GM18909 (cell line): ENCODE measurements at regions not wholly inside any gene's neighbourhood (a gene's known extent, or its start where the extent isn't known, plus 50 kb on each side); places are given as distances from the start of the nearest gene placed in this dataset.

ENCODE experiments used
- ATAC-seq: cut with Tn5 transposase; IDR thresholded peaks from one replicate; pipeline ENCODE4 v1.9.1; 2021; ENCODE audit warnings: mild to moderate bottlenecking; ENCODE audit not compliant: unreplicated experiment, poor library complexity

DNA sequence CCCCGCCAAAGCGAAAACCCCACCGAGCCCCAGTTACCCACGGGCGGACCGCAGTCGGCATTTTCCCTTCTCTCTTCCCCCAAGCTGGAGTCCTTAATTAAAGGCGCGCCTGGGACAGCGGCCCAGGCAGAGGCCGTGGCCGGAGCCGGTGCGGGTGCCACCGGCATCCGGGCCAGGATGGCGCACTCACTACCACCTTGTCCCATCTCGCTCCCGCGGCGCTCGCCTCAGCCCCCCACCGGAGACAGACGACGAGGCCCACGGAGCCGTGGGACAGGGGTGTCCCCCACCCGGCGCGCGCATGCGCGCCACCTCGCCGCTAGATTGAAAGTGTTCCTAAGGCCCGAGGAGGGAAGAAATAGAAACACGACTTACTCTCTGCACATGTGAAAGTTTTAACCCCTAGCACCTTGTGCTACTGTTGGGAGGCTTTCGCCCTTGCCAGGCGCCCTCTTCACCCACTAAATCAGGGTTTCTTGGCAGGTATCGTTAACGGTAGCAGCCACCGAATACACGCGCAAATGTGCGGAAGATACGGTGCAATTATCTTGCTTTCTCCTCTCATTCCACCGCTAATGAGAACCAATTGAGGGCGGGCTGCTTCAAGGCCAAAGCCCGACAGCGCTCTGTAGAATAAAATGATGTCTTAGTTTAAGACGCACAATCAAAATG, 64.3 kb upstream of the CCDC160 start:
- no peak for ATAC-seq

DNA sequence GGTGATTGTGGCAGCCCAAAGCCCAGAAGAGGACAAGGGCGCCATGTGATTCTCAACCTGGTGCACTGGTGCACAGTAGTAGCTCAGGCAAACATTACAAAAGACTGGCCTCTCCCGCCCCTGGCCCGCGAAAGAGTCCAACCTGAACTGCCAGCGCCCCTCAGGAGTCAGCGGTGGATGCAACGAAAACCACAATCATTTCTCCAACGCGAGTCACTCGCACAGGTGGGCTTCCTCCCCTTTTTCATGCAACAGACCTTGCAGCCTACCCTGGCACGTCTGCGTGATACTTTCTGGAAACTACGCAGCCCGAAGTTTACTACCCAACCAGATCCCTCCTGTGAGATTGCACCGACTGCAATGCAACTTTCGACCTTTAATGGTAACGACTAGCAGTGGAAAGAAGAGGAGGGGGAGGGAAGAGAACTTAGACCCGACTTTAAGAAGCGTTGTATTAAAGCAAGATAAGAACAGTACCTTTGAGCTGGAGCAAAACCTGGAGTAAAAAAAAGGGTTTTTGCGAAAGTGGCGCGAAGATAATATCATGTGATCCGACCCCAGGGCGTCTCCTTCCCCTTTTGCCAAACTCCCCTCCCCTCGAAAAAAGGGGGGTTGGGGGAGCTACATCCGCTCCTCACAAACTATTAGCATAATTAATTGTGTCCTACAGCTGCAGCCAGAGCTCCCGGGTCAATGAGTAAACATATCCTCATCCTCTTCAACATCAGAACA, 63.3 kb upstream of the CCDC160 start:
- no peak for ATAC-seq

- ATAC-seq, result no peak
Observed at GRCh38 chrX:134174273-134174660, 62.7 kb upstream of the CCDC160 start.

- ATAC-seq, result no peak
Observed at GRCh38 chrX:134174859-134175258, 62.1 kb upstream of the CCDC160 start.

DNA sequence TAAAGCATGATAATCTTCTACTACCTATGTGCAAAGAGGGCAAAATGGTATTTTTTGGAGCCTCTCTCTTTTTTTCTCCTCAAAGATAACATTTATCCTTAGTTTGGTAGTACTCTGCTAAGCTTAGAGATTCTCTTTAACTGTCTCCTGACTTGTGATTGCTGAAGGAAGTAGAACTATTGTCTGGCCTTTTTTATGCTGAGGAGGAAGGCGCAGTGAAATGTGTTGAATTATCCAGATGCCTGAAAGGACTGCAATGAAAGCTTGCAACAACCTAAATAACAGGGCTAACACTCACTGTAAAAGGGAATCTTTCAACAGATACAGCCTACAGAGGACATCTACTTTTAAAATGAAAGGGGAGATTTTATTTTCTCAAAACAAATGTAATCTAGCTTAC, 59.5 kb upstream of the CCDC160 start:
- ATAC-seq, result no peak

DNA sequence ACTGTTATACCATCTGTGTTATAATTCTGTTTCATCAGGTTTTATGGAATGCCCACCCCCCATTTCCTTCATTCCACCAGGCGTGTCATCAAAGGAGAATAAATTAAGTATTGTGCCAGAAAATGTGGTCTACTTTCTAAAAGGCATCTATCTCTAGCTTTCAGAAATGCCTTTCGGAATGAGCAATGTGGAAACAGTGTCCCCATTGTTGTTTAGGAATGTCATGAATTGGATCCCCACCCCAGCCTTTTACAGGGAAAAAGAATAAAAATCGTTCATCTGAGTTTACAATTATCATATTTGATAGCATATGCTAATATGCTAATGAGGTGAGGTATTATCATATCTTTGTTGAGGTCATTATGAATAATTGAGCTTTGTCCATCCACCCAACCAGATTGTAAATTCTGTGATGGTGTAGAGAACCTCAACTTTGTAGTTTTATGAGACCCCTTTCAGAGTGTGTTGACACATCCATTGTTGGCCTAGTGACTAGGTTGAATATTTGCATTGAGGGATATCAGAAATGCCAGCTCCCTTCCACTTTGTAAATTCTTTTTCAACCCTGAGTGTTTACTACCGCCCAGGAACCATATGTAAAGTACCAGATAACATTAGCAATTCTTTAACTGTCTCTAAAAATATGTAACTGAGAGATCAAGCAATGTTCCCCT, 56.2 kb upstream of the CCDC160 start:
- no peak for ATAC-seq

DNA sequence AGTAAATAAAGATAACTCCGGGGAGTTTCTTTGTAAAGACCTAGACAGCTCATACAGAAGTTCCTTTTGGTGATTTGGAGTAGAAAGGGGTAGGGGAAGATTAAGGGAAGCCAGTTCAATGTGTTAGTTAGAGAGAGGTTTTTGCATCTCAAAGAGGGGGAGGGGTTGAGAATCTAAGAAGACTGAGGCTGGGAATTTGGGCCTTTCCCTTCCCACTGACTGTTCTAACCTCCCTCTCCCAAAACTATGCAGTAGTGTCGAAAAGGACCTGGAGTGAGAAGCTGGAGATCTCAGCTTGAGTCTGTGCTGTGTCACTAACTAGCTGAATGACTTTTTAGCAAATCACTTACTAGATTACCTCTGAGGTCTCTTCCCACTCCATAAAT, 55.7 kb upstream of the CCDC160 start:
- no peak for ATAC-seq

- ATAC-seq, result no peak
Observed at GRCh38 chrX:134183665-134184064, 53.3 kb upstream of the CCDC160 start.

GRCh38 chrX:134184936-134185335, 52.0 kb upstream of the CCDC160 start:
- no peak for ATAC-seq

DNA sequence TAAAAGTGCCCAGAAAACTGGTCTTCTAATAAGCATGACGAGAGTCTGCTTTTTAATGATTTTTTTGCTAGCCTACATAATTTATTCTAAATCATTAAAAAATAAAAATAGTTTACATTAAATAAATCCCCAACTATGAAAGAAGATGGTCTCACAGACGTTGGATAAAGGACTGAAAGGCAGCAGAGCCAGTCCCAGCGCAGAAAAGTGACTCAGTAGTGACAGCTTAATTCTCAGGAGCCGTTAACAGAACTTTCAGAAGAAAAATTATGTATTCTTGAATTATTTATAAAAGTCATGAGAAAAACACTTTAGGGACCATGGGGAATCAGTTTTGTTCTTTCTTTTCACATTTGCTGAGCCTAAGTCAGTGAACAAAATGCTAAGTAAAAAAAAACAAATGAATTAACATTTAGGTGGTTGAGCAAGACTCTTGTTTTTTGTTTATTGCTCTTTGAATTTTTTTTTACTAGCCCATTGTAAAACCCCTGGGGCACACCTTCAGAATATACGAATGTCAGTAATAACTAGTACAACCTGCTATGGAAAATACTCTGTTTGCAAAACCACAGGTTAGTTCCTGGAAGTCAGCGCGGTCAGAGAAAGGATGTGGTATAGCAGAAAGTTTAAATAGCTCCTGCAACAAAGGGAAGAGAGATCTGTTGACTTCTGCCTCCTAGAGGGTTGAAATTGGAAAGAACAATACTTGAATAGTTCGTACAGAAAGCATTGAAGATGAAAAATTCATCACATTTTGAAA, 50.4 kb upstream of the CCDC160 start:
- ATAC-seq, result peak; percentile 92
